WI38 (cell line): ENCODE measurements at regions not wholly inside any gene's neighbourhood (a gene's known extent, or its start where the extent isn't known, plus 50 kb on each side); places are given as distances from the start of the nearest gene placed in this dataset.

Source experiments
- H3K4me3 ChIP-seq: 2 replicates; pipeline ENCODE4 v1.5.1; 2011; ENCODE audit warnings: low read depth, mild to moderate bottlenecking, control low read depth, low read length
- TF ChIP-seq, protein P1 (sequence below): IDR thresholded peaks from 2 replicates; pipeline ENCODE4 v1.5.1; 2012; ENCODE audit warnings: low read depth, mild to moderate bottlenecking, control low read depth, low read length

DNA sequence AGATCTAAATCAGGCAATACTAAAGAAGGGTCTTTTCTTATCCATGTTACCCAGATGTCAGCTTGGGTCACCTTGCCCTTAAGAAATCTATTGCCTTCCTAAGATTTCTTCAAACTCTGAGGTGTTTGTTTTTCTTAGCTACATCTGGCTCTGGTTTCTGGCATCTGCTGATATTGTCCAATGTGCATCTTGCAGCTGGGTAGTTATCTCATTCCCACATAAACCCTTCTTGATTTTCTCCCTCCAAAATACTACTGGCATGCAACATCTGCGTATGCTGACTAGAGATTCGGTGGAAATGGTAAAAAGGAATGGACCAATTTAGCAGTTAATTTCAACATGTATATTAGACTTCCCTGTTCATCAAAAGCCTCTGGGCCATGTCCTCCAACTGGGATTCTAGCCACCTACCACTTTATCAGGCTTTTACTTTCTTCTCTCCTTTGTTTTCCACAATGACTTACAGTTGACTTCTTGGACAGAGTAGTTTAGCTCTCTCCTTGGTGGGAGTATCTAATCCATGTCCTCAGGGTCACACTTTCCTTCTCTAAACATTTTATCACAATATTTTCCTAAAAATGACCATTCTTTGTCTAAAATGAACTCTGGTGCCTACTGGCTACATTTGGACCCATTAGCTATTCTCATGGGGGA lies 324.8 kb upstream of the FAR2 start:
- TF ChIP-seq, protein P1, sequence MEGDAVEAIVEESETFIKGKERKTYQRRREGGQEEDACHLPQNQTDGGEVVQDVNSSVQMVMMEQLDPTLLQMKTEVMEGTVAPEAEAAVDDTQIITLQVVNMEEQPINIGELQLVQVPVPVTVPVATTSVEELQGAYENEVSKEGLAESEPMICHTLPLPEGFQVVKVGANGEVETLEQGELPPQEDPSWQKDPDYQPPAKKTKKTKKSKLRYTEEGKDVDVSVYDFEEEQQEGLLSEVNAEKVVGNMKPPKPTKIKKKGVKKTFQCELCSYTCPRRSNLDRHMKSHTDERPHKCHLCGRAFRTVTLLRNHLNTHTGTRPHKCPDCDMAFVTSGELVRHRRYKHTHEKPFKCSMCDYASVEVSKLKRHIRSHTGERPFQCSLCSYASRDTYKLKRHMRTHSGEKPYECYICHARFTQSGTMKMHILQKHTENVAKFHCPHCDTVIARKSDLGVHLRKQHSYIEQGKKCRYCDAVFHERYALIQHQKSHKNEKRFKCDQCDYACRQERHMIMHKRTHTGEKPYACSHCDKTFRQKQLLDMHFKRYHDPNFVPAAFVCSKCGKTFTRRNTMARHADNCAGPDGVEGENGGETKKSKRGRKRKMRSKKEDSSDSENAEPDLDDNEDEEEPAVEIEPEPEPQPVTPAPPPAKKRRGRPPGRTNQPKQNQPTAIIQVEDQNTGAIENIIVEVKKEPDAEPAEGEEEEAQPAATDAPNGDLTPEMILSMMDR = no peak
- no peak overlapping the region for H3K4me3 ChIP-seq

DNA sequence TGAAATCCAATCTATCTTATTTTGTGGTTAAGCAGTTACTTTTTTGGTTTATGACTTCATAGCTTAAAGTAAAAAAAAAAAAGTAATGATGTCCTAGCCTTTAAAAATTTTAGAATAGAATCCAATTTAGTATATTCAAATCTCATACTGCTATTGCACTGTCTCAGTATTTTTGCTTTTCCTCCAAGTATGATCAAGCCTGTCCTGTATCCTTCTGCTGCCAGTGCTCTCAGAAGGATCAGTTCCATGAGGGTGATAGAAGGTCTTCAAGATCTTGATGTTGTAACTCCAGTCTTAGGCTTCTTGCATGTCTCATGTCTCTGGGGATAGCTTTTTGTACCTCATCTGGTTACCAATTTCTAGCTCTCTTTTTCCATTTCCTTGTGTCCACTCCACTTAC lies 324.2 kb upstream of the FAR2 start:
- H3K4me3 ChIP-seq = no peak overlapping the region
- TF ChIP-seq, protein P1 = no peak

DNA sequence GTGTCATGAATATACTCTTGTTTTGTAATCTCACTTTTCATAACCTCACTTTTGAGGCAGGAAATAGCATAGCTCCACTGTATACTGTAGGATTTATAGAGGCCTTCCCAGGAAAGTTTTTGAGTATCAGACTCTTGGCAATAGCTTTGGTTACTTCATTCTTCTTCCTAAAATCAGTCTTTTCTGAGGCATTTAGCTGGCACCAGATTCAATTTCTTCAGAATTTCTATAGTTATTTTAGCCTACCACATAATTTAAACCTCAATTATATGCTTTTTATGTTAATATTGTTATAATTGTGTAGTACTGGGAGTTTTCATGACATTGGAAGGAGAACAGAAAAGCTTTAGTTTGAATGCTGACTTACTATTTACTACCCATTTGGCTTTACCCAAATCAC lies 322.3 kb upstream of the FAR2 start:
- TF ChIP-seq, protein P1 = no peak
- H3K4me3 ChIP-seq = no peak overlapping the region

DNA sequence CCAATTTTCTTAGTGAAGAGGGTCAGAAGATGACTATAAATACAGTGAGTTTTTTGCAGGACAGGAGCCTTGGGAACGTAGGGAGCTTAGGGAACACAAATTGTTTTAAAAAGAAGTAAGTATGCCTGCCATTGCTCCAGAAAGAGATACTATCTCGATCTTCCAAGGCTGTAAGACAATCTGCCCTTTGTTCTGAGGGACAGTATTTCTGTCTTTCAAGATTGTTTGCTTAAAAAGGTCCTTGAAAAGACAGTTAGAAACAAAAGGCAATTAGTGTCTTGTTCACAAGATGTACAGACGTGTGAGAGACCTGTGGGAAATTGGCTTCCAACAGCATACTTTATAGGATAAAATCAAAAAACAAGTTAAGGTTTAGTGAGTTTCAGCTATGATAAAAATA lies 321.2 kb upstream of the FAR2 start:
- TF ChIP-seq, protein P1 = no peak
- no peak overlapping the region for H3K4me3 ChIP-seq

DNA sequence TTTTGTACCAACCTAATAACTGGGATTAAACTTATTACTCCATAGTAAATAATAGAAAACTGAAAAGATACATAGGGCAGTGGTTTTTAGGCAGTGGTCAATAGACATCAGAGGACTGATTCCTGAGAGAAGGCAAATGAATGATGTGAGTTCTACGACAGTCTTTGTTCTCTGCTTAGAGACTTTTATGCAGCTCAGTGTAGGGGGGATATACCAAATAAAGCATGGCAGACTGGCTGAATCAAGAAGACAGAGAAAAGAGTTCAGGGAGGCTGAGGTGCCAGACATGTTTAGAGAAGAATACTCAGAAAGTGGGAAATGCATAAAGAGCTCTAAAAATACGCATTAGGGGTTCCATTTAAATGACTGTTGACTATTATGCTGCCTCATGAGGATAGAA lies 320.8 kb upstream of the FAR2 start:
- TF ChIP-seq, protein P1 = no peak
- no peak overlapping the region for H3K4me3 ChIP-seq

DNA sequence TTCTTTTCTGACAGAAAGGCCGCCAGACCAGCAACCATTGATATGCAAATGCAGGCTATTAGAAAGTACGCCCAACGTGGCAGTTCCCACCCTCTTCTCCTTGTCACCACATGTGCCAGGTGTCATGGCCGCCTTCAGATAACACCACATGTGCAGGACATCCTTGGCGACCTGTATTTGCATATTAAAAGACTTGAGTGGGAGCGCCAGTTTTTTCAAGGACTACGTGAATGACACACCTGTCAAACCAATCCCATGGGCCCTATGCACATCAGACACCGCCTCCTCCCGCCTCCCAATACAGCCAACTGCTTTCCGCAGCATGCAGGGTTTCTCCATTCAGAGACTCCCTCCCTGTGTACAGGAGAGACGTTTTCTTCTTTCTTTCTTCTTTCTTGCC lies 318.6 kb upstream of the FAR2 start:
- TF ChIP-seq, protein P1 = no peak
- no peak overlapping the region for H3K4me3 ChIP-seq

DNA sequence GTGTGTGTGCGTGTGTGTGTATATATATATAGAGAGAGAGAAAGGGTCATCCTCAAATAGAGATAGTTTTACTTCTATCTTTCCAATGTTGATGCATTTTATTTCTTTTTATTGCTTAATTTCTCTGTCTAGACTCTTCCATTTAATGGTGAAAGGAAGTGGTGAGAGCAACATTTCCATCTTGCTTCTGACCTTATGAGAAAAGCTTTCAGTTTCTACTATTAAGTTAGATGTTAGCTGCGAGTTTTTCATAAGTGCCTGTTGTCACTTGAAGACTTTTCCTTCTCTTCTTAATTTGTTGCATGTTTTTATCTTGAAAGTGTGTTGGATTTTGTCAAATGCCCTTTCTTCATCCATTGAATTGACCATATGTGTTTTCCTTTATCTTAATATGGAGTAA lies 304.4 kb upstream of the FAR2 start:
- H3K4me3 ChIP-seq = no peak overlapping the region
- TF ChIP-seq, protein P1 = no peak
